HCT116 (cell line): ENCODE measurements at regions not wholly inside any gene's neighbourhood (a gene's known extent, or its start where the extent isn't known, plus 50 kb on each side); places are given as distances from the start of the nearest gene placed in this dataset.

Experiments used
- ATAC-seq: fragments of 200-7000 bp; cut with Tn5 transposase; 2 replicates; pipeline ENCODE4 v1.9.1; 2020; ENCODE audit warnings: mild to moderate bottlenecking, moderate library complexity
- BruUV-seq: library from RNA; stranded (reverse); fragments of 400-500 nt; replicated peaks from 2 replicates; lab custom pipeline; 2021; lab: Mats Ljungman, UMichigan
- CTCF ChIA-PET: fragments of 300-600 bp; sonication (Branson Sonifier 250); formaldehyde crosslinking; loops from one replicate; lab custom pipeline; 2021; ENCODE audit warnings: antibody characterized with exemption; lab: Charles Lee
- POLR2A ChIA-PET: fragments of 300-600, 350-600 bp; sonication (Branson Sonifier 250); formaldehyde crosslinking; loops from one replicate; lab custom pipeline; 2021; ENCODE audit warnings: antibody characterized with exemption; lab: Charles Lee
- RAD21 ChIA-PET, 2 experiments: fragments of 300-600 bp; sonication (Branson Sonifier 250); formaldehyde crosslinking; loops; one replicate each; lab custom pipeline; 2023; ENCODE audit warnings: low total read pairs in 2 of 2; ENCODE audit not compliant: uncharacterized antibody in 2 of 2, unreplicated experiment in 2 of 2, low non-redundant PET in 1 of 2; lab: Charles Lee
- DNase-seq: peaks from one replicate; pipeline ENCODE4 v3.0.0-alpha.2; 2010; ENCODE audit warnings: low read depth, low spot score
- H2AFZ ChIP-seq: fragments of 200-600 bp; shearing (Covaris generic), sonication (generic); 2 replicates; pipeline ENCODE4 v1.6.1; 2017; ENCODE audit warnings: low read depth, mixed run types, mixed read lengths, antibody characterized with exemption, low read length; ENCODE audit not compliant: poor library complexity, severe bottlenecking
- H3K27ac ChIP-seq: 2 replicates; pipeline ENCODE4 v1.5.1; 2012; ENCODE audit warnings: low read depth, low read length
- H3K27me3 ChIP-seq: fragments of 200-600 bp; sonication (generic); 2 replicates; pipeline ENCODE4 v1.6.1; 2016; ENCODE audit warnings: mixed run types, low read length, mixed read lengths; ENCODE audit not compliant: insufficient read depth
- H3K36me3 ChIP-seq, 2 experiments: fragments of 200-500 bp in 1 of 2; fragments of 200-600 bp in 1 of 2; sonication (Bioruptor generic) in 1 of 2; sonication (generic) in 1 of 2; 2 replicates each; pipeline versions ENCODE4 v1.5.1 to v1.6.1; 2014 to 2016; ENCODE audit warnings: low read length in 2 of 2, inconsistent platforms in 1 of 2, mixed read lengths in 1 of 2, mixed run types in 1 of 2; ENCODE audit not compliant: insufficient read depth in 2 of 2, control insufficient read depth in 1 of 2
- H3K4me1 ChIP-seq, 2 experiments: fragments of 200-600 bp in 1 of 2; sonication (generic) in 1 of 2; 2 replicates each; pipeline versions ENCODE4 v1.5.1 to v1.6.1; 2012 to 2017; ENCODE audit warnings: low read length in 2 of 2, inconsistent platforms in 1 of 2, mild to moderate bottlenecking in 1 of 2, mixed read lengths in 1 of 2, mixed run types in 1 of 2, moderate library complexity in 1 of 2; ENCODE audit not compliant: insufficient read depth in 2 of 2, control insufficient read depth in 1 of 2
- H3K4me2 ChIP-seq: fragments of 200-600 bp; sonication (generic); 2 replicates; pipeline ENCODE4 v1.6.1; 2017; ENCODE audit warnings: mixed run types, low read length, mixed read lengths
- H3K4me3 ChIP-seq, 2 experiments: fragments of 200-600 bp in 1 of 2; sonication (generic) in 1 of 2; replicated peaks in 1 of 2; 2 replicates each; pipeline ENCODE4 v1.5.1; 2011 to 2016; ENCODE audit warnings: low read length in 2 of 2, control low read depth in 1 of 2, low read depth in 1 of 2, mild to moderate bottlenecking in 1 of 2, mixed read lengths in 1 of 2, mixed run types in 1 of 2
- H3K79me2 ChIP-seq: fragments of 200-600 bp; sonication (generic); 2 replicates; pipeline ENCODE4 v1.6.1; 2017; ENCODE audit warnings: mild to moderate bottlenecking, mixed run types, low read length, moderate library complexity, mixed read lengths; ENCODE audit not compliant: insufficient read depth
- H3K9ac ChIP-seq: fragments of 200-600 bp; sonication (generic); 2 replicates; pipeline ENCODE4 v1.6.1; 2016; ENCODE audit warnings: low read length, mixed read lengths
- H3K9me2 ChIP-seq: fragments of 200-600 bp; sonication (generic), shearing (Covaris generic); 2 replicates; pipeline ENCODE4 v1.6.1; 2017; ENCODE audit warnings: mixed run types, mild to moderate bottlenecking, moderate library complexity; ENCODE audit not compliant: insufficient read depth
- H3K9me3 ChIP-seq, 2 experiments: fragments of 200-500 bp in 1 of 2; fragments of 200-600 bp in 1 of 2; sonication (Bioruptor generic) in 1 of 2; sonication (generic) in 1 of 2; 2 replicates each; pipeline ENCODE4 v1.6.1; 2014 to 2017; ENCODE audit warnings: low read length in 2 of 2, mixed read lengths in 2 of 2, inconsistent platforms in 1 of 2, low read depth in 1 of 2, mild to moderate bottlenecking in 1 of 2, mixed run types in 1 of 2, moderate library complexity in 1 of 2; ENCODE audit not compliant: control insufficient read depth in 1 of 2, insufficient read depth in 1 of 2
- H4K20me1 ChIP-seq: fragments of 200-600 bp; sonication (generic), shearing (Covaris generic); 2 replicates; pipeline ENCODE4 v1.6.1; 2017; ENCODE audit warnings: mixed run types, mild to moderate bottlenecking, moderate library complexity; ENCODE audit not compliant: insufficient read depth
- CBX3 ChIP-seq: IDR thresholded peaks from 2 replicates; pipeline ENCODE4 v1.6.1; 2012; ENCODE audit warnings: low read depth
- CEBPB ChIP-seq: IDR thresholded peaks from 2 replicates; pipeline ENCODE4 v1.6.1; 2012; ENCODE audit warnings: low read depth
- ELF1 ChIP-seq: IDR thresholded peaks from 2 replicates; pipeline ENCODE4 v1.6.1; 2012; ENCODE audit warnings: low read depth, borderline replicate concordance
- EZH2 ChIP-seq: fragments of 200-600 bp; sonication (generic); IDR thresholded peaks from 2 replicates; pipeline ENCODE4 v1.6.1; 2017; ENCODE audit warnings: antibody characterized with exemption, mixed run types
- EZH2phosphoT487 ChIP-seq: fragments of 200-600 bp; IDR thresholded peaks from 2 replicates; pipeline ENCODE4 v1.6.1; 2018; ENCODE audit warnings: antibody characterized with exemption, borderline replicate concordance
- FOSL1 ChIP-seq: IDR thresholded peaks from 2 replicates; pipeline ENCODE4 v1.6.1; 2012; ENCODE audit warnings: low read depth
- POLR2A ChIP-seq: IDR thresholded peaks from 2 replicates; pipeline ENCODE4 v1.7.0; 2011; ENCODE audit warnings: borderline replicate concordance; ENCODE audit not compliant: insufficient read depth, insufficient read length; ENCODE audit errors: extremely low read depth
- POLR2AphosphoS5 ChIP-seq: IDR thresholded peaks from 2 replicates; pipeline ENCODE4 v1.6.1; 2011; ENCODE audit warnings: mild to moderate bottlenecking, low read depth, low read length, moderate library complexity
- RAD21 ChIP-seq: IDR thresholded peaks from 2 replicates; pipeline ENCODE4 v1.6.1; 2012; ENCODE audit warnings: low read depth, mild to moderate bottlenecking
- SIN3A ChIP-seq: IDR thresholded peaks from 2 replicates; pipeline ENCODE4 v1.6.1; 2012; ENCODE audit warnings: low read depth
- SRF ChIP-seq: IDR thresholded peaks from 2 replicates; pipeline ENCODE4 v1.6.1; 2012; ENCODE audit warnings: low read depth
- TCF7L2 ChIP-seq: IDR thresholded peaks from 2 replicates; pipeline ENCODE4 v1.7.0; 2011; ENCODE audit warnings: borderline replicate concordance, inconsistent platforms; ENCODE audit not compliant: insufficient read depth, insufficient read length; ENCODE audit errors: extremely low read depth
- YY1 ChIP-seq: IDR thresholded peaks from 2 replicates; pipeline ENCODE4 v1.6.1; 2011; ENCODE audit warnings: low read length, low read depth, moderate library complexity, mild to moderate bottlenecking; ENCODE audit not compliant: insufficient replicate concordance; ENCODE audit errors: extremely low read depth
- ZFX ChIP-seq: fragments of 450-650 bp; IDR thresholded peaks from 2 replicates; pipeline ENCODE4 v1.6.1; 2017
- intact Hi-C: fragments of 100-400 bp; cut with micrococcal nuclease; formaldehyde crosslinking; loops from 2 replicates; pipeline ENCODE4 v1.10.0; 2022
- TF ChIP-seq, protein P1 (sequence below): IDR thresholded peaks from 2 replicates; pipeline ENCODE4 v1.6.1; 2012; ENCODE audit warnings: low read depth
- TF ChIP-seq, protein P2 (sequence below): IDR thresholded peaks from 2 replicates; pipeline ENCODE4 v1.6.1; 2012
- TF ChIP-seq, protein P3 (sequence below): IDR thresholded peaks from 2 replicates; pipeline ENCODE4 v1.6.1; 2012
- TF ChIP-seq, protein P4 (sequence below), 3 experiments: fragments of 200-600 bp in 1 of 3; sonication (generic) in 1 of 3; IDR thresholded peaks in 2 of 3; conservative IDR thresholded peaks in 1 of 3; 2 replicates each; pipeline ENCODE4 v1.5.1; 2012 to 2017; ENCODE audit warnings: low read depth in 2 of 3, low read length in 2 of 3, antibody characterized with exemption in 1 of 3, borderline replicate concordance in 1 of 3, control low read depth in 1 of 3, mild to moderate bottlenecking in 1 of 3, mixed read lengths in 1 of 3, mixed run types in 1 of 3, moderate library complexity in 1 of 3; ENCODE audit not compliant: insufficient read depth in 1 of 3
- TF ChIP-seq, protein P5 (sequence below): IDR thresholded peaks from 2 replicates; pipeline ENCODE4 v1.6.1; 2011; ENCODE audit warnings: mild to moderate bottlenecking, low read length, moderate library complexity; ENCODE audit not compliant: insufficient replicate concordance; ENCODE audit errors: extremely low read depth

DNA sequence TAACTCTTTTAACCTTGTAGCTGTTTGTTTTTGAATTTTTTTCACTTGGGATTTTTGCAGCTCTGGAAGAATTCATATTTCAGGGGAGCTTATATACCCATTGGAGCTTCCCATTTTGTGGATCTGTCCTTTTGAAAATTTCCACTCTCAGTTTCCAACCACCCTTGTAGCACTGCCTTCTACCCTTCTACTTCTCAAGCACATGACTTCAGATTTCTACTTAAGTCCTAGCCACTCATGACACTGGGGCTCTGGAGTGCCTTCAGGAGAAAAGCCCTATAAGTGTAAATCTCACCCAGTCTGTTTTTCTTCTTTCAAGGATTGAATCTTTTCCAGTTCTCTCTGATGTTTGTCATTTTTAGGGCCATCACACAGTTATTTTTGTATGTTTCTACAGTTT is 283.7 kb upstream of the KCNH7 start:
- intact Hi-C loops, result no loop called here
- CTCF ChIA-PET, result interaction anchor here (0.8 kb wide), 1 partner anchor 12 kb away, joined by 3 read pairs; no protein-coding TSS in a partner anchor
- H3K27ac ChIP-seq, result no peak overlapping the region
- POLR2A ChIA-PET, result no interaction called here
- no peaks in the 10 kb centered on the region for H3K36me3 ChIP-seq
- H3K9me3 ChIP-seq, result no peaks in the 10 kb centered on the region
- no peak overlapping the region for H3K9ac ChIP-seq
- RAD21 ChIA-PET, result no interaction called here
- peaks cover 26% of the 10 kb centered on the region for H3K27me3 ChIP-seq
- no peaks in the 10 kb centered on the region for H3K4me1 ChIP-seq
- H2AFZ ChIP-seq, result no peak overlapping the region
- H3K4me2 ChIP-seq, result no peak overlapping the region
- no peak for DNase-seq
- TF ChIP-seq, protein P1, sequence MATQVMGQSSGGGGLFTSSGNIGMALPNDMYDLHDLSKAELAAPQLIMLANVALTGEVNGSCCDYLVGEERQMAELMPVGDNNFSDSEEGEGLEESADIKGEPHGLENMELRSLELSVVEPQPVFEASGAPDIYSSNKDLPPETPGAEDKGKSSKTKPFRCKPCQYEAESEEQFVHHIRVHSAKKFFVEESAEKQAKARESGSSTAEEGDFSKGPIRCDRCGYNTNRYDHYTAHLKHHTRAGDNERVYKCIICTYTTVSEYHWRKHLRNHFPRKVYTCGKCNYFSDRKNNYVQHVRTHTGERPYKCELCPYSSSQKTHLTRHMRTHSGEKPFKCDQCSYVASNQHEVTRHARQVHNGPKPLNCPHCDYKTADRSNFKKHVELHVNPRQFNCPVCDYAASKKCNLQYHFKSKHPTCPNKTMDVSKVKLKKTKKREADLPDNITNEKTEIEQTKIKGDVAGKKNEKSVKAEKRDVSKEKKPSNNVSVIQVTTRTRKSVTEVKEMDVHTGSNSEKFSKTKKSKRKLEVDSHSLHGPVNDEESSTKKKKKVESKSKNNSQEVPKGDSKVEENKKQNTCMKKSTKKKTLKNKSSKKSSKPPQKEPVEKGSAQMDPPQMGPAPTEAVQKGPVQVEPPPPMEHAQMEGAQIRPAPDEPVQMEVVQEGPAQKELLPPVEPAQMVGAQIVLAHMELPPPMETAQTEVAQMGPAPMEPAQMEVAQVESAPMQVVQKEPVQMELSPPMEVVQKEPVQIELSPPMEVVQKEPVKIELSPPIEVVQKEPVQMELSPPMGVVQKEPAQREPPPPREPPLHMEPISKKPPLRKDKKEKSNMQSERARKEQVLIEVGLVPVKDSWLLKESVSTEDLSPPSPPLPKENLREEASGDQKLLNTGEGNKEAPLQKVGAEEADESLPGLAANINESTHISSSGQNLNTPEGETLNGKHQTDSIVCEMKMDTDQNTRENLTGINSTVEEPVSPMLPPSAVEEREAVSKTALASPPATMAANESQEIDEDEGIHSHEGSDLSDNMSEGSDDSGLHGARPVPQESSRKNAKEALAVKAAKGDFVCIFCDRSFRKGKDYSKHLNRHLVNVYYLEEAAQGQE, result no peak
- TF ChIP-seq POLR2A, result no peak
- TF ChIP-seq, protein P2, sequence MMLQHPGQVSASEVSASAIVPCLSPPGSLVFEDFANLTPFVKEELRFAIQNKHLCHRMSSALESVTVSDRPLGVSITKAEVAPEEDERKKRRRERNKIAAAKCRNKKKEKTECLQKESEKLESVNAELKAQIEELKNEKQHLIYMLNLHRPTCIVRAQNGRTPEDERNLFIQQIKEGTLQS, result no peak
- TF ChIP-seq SIN3A, result no peak
- TF ChIP-seq SRF, result no peak
- no peak for TF ChIP-seq EZH2phosphoT487
- no peak for TF ChIP-seq ZFX
- no peak for TF ChIP-seq FOSL1
- no peak for TF ChIP-seq RAD21
- TF ChIP-seq TCF7L2, result no peak
- TF ChIP-seq YY1, result no peak
- no peak for TF ChIP-seq EZH2
- no peak for TF ChIP-seq CBX3
- no peak for TF ChIP-seq CEBPB
- TF ChIP-seq, protein P3, sequence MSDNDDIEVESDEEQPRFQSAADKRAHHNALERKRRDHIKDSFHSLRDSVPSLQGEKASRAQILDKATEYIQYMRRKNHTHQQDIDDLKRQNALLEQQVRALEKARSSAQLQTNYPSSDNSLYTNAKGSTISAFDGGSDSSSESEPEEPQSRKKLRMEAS, result no peak
- TF ChIP-seq, protein P4, sequence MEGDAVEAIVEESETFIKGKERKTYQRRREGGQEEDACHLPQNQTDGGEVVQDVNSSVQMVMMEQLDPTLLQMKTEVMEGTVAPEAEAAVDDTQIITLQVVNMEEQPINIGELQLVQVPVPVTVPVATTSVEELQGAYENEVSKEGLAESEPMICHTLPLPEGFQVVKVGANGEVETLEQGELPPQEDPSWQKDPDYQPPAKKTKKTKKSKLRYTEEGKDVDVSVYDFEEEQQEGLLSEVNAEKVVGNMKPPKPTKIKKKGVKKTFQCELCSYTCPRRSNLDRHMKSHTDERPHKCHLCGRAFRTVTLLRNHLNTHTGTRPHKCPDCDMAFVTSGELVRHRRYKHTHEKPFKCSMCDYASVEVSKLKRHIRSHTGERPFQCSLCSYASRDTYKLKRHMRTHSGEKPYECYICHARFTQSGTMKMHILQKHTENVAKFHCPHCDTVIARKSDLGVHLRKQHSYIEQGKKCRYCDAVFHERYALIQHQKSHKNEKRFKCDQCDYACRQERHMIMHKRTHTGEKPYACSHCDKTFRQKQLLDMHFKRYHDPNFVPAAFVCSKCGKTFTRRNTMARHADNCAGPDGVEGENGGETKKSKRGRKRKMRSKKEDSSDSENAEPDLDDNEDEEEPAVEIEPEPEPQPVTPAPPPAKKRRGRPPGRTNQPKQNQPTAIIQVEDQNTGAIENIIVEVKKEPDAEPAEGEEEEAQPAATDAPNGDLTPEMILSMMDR (IDR thresholded peaks at IDR 0.05 in 2 of 3, conservative IDR thresholded peaks at IDR 0.05 in 1 of 3; ENCODE audit: borderline replicate concordance in 1 of 3, insufficient read depth in 1 of 3, low read depth in 2 of 3, low read length in 2 of 3), result no peak
- TF ChIP-seq, protein P5, sequence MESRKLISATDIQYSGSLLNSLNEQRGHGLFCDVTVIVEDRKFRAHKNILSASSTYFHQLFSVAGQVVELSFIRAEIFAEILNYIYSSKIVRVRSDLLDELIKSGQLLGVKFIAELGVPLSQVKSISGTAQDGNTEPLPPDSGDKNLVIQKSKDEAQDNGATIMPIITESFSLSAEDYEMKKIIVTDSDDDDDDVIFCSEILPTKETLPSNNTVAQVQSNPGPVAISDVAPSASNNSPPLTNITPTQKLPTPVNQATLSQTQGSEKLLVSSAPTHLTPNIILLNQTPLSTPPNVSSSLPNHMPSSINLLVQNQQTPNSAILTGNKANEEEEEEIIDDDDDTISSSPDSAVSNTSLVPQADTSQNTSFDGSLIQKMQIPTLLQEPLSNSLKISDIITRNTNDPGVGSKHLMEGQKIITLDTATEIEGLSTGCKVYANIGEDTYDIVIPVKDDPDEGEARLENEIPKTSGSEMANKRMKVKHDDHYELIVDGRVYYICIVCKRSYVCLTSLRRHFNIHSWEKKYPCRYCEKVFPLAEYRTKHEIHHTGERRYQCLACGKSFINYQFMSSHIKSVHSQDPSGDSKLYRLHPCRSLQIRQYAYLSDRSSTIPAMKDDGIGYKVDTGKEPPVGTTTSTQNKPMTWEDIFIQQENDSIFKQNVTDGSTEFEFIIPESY, result no peak
- TF ChIP-seq ELF1, result no peak
- TF ChIP-seq POLR2AphosphoS5, result no peak
- ATAC-seq, result no peak
- no peaks in the 10 kb centered on the region for H4K20me1 ChIP-seq
- no peak overlapping the region for H3K4me3 ChIP-seq
- no TSS peak for BruUV-seq
- no peaks in the 10 kb centered on the region for H3K79me2 ChIP-seq
- H3K9me2 ChIP-seq, result no peaks in the 10 kb centered on the region
